HepG2 (cell line): ENCODE measurements at regions not wholly inside any gene's neighbourhood (a gene's known extent, or its start where the extent isn't known, plus 50 kb on each side); places are given as distances from the start of the nearest gene placed in this dataset.

Experiments
- EP300 ChIP-seq, 3 experiments: sonication (generic) in 1 of 3; formaldehyde crosslinking in 1 of 3; IDR thresholded peaks; 2 replicates each; pipeline versions ENCODE4 v1.5.1 to v1.6.1; 2011 to 2020; ENCODE audit warnings: low read depth in 2 of 3, low read length in 2 of 3, borderline replicate concordance in 1 of 3, improper control_type of control experiment in 1 of 3, mild to moderate bottlenecking in 1 of 3, missing genetic modification reagents in 1 of 3, moderate library complexity in 1 of 3
- GTF3A ChIP-seq: sonication (generic); formaldehyde crosslinking; conservative IDR thresholded peaks from 2 replicates; pipeline ENCODE4 v1.4.0; 2020; ENCODE audit warnings: mild to moderate bottlenecking, missing genetic modification reagents
- POLR2AphosphoS2 ChIP-seq: IDR thresholded peaks from 2 replicates; pipeline ENCODE4 v1.6.1; 2011; ENCODE audit warnings: low read depth, low read length, improper control_type of control experiment
- SMYD3 ChIP-seq: sonication (generic); formaldehyde crosslinking; IDR thresholded peaks from 2 replicates; pipeline ENCODE4 v1.8.1; 2023; ENCODE audit warnings: mild to moderate bottlenecking, missing genetic modification reagents
- SRSF4 ChIP-seq: fragments of 200-400 bp; formaldehyde crosslinking; IDR thresholded peaks from one replicate; pipeline ENCODE4 v1.6.1; 2018; ENCODE audit warnings: mild to moderate bottlenecking, low read depth, low read length, moderate library complexity; ENCODE audit not compliant: poor library complexity, severe bottlenecking

DNA sequence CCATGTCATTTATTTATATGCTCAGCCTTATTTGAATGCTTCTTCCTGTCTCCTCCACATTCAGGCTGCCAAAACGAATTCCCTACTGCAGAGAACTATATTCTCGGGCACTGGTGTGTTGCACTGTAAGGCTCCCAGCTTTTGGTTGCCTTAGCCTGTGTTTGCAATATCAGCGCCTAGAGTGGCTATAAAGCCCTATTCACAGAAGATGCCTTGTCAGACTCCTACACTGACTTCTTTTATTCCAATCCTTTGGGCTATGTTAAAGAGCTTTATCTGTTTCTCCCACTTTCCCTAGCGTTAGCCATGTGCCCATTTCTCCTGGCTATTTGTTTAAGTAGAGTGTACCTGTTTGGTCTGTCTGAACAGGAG, 62.4 kb upstream of the EHBP1 start:
- TF ChIP-seq SRSF4 (no peak), GTF3A (CRISPR knock-in tag) (no peak), POLR2AphosphoS2 (no peak), EP300 (IDR thresholded peaks at IDR 0.05; ENCODE audit: low read depth in 2 of 2, low read length in 2 of 2) (no peak), EP300 (CRISPR knock-in tag; IDR thresholded peaks at IDR 0.05; ENCODE audit: borderline replicate concordance) (no peak), SMYD3 (CRISPR knock-in tag) (no peak)
